ENCODE measurements at regions not wholly inside any gene's neighbourhood (a gene's known extent, or its start where the extent isn't known, plus 50 kb on each side); places are given as distances from the start of the nearest gene placed in this dataset.

GRCh38 chr7:94344826-94345225 lies 49.9 kb upstream of the COL1A2 start:
- in situ Hi-C loops (cut with MboI; ENCODE audit: low sequenced_read_pairs, unreplicated experiment) = no loop called here
- TF ChIP-seq CTCF (IDR thresholded peaks at IDR 0.05; ENCODE audit: borderline replicate concordance, control extremely low read depth, extremely low read depth, insufficient read depth, missing control alignments) = no peak
- no peak for DNase-seq (ENCODE audit: low spot score)

Measured in GM13976 (cell line).